H9 (cell line): ENCODE measurements at regions not wholly inside any gene's neighbourhood (a gene's known extent, or its start where the extent isn't known, plus 50 kb on each side); places are given as distances from the start of the nearest gene placed in this dataset.

Experiments used
- DNase-seq: peaks from one replicate; pipeline ENCODE4 v3.0.0-alpha.2; 2017
- H2AFZ ChIP-seq: one replicate; pipeline ENCODE4 v1.6.1; 2013; ENCODE audit warnings: mild to moderate bottlenecking, low read length, control low read depth, moderate library complexity
- H2AK5ac ChIP-seq: 2 replicates; pipeline ENCODE4 v1.6.1; 2013; ENCODE audit warnings: low read length, control low read depth, mixed read lengths; ENCODE audit not compliant: insufficient read length
- H2BK120ac ChIP-seq: one replicate; pipeline ENCODE4 v1.6.1; 2013; ENCODE audit warnings: low read depth, mild to moderate bottlenecking, low read length, control low read depth, inconsistent platforms; ENCODE audit not compliant: poor library complexity, severe bottlenecking
- H2BK12ac ChIP-seq: 2 replicates; pipeline ENCODE4 v1.6.1; 2013; ENCODE audit warnings: low read length, control low read depth, mixed read lengths, low read depth; ENCODE audit not compliant: insufficient read length
- H2BK15ac ChIP-seq: 2 replicates; pipeline ENCODE4 v1.6.1; 2013; ENCODE audit warnings: low read depth, low read length, control low read depth
- H2BK20ac ChIP-seq: one replicate; pipeline ENCODE4 v1.6.1; 2013; ENCODE audit warnings: low read depth, mild to moderate bottlenecking, low read length, control low read depth, inconsistent platforms; ENCODE audit not compliant: poor library complexity, severe bottlenecking
- H2BK5ac ChIP-seq: 2 replicates; pipeline ENCODE4 v1.6.1; 2013; ENCODE audit warnings: low read length, control low read depth, mixed read lengths; ENCODE audit not compliant: insufficient read length
- H3K14ac ChIP-seq: 2 replicates; pipeline ENCODE4 v1.6.1; 2013; ENCODE audit warnings: low read length, control low read depth; ENCODE audit not compliant: insufficient read depth
- H3K18ac ChIP-seq: 2 replicates; pipeline ENCODE4 v1.6.1; 2013; ENCODE audit warnings: low read depth, mild to moderate bottlenecking, mixed read lengths, low read length, control low read depth; ENCODE audit not compliant: insufficient read length
- H3K23ac ChIP-seq: 2 replicates; pipeline ENCODE4 v1.6.1; 2013; ENCODE audit warnings: low read length, control low read depth, mixed read lengths, low read depth; ENCODE audit not compliant: insufficient read length
- H3K23me2 ChIP-seq: 2 replicates; pipeline ENCODE4 v1.6.1; 2013; ENCODE audit warnings: low read depth, mild to moderate bottlenecking, mixed read lengths, low read length, control low read depth; ENCODE audit not compliant: insufficient read length, poor library complexity, severe bottlenecking
- H3K27ac ChIP-seq: 2 replicates; pipeline ENCODE4 v1.5.1; 2013; ENCODE audit warnings: low read length, control low read depth, mixed read lengths, low read depth; ENCODE audit not compliant: insufficient read length
- H3K27me3 ChIP-seq: 2 replicates; pipeline ENCODE4 v1.6.1; 2013; ENCODE audit warnings: low read length, control low read depth, inconsistent platforms; ENCODE audit not compliant: insufficient read depth
- H3K4ac ChIP-seq: 2 replicates; pipeline ENCODE4 v1.6.1; 2013; ENCODE audit warnings: low read depth, mild to moderate bottlenecking, control low read depth, inconsistent platforms, low read length, moderate library complexity
- H3K4me1 ChIP-seq: 2 replicates; pipeline ENCODE4 v1.6.1; 2013; ENCODE audit warnings: low read length, control low read depth, inconsistent platforms; ENCODE audit not compliant: insufficient read depth
- H3K4me2 ChIP-seq: 2 replicates; pipeline ENCODE4 v1.6.1; 2013; ENCODE audit warnings: low read length, control low read depth, mixed read lengths; ENCODE audit not compliant: insufficient read length, insufficient read depth
- H3K56ac ChIP-seq: 2 replicates; pipeline ENCODE4 v1.6.1; 2013; ENCODE audit warnings: low read depth, mild to moderate bottlenecking, mixed read lengths, low read length, control low read depth; ENCODE audit not compliant: insufficient read length
- H3K79me1 ChIP-seq: 2 replicates; pipeline ENCODE4 v1.6.1; 2013; ENCODE audit warnings: low read depth, mild to moderate bottlenecking, moderate library complexity, low read length, control low read depth, inconsistent platforms; ENCODE audit not compliant: insufficient read depth, poor library complexity, severe bottlenecking
- H3K79me2 ChIP-seq: 2 replicates; pipeline ENCODE4 v1.6.1; 2013; ENCODE audit warnings: low read length, control low read depth, inconsistent platforms; ENCODE audit not compliant: insufficient read depth
- H3K9ac ChIP-seq: 2 replicates; pipeline ENCODE4 v1.6.1; 2013; ENCODE audit warnings: low read length, control low read depth, mixed read lengths; ENCODE audit not compliant: insufficient read length; ENCODE audit errors: extremely low read depth
- H3K9me3 ChIP-seq: one replicate; pipeline ENCODE4 v1.6.1; 2013; ENCODE audit warnings: low read depth, low read length, inconsistent platforms; ENCODE audit not compliant: control insufficient read depth
- H3T11ph ChIP-seq: one replicate; pipeline ENCODE4 v1.6.1; 2013; ENCODE audit warnings: mild to moderate bottlenecking, low read length, control low read depth, inconsistent platforms
- H4K20me1 ChIP-seq: one replicate; pipeline ENCODE4 v1.6.1; 2013; ENCODE audit not compliant: control insufficient read depth, insufficient read length, insufficient read depth
- H4K5ac ChIP-seq: 2 replicates; pipeline ENCODE4 v1.6.1; 2013; ENCODE audit warnings: low read depth, mild to moderate bottlenecking, mixed read lengths, low read length, control low read depth; ENCODE audit not compliant: insufficient read length
- H4K8ac ChIP-seq: replicated peaks from 2 replicates; pipeline ENCODE4 v1.6.1; 2013; ENCODE audit warnings: low read length, control low read depth, mixed read lengths, low read depth; ENCODE audit not compliant: insufficient read length
- H4K91ac ChIP-seq: 2 replicates; pipeline ENCODE4 v1.6.1; 2013; ENCODE audit warnings: low read depth, mild to moderate bottlenecking, moderate library complexity, mixed read lengths, low read length, control low read depth; ENCODE audit not compliant: insufficient read length
- H3K27ac Mint-ChIP-seq, 3 experiments: 2 replicates in 2 of 3; 3 replicates in 1 of 3; pipeline ENCODE4 v1.8.0; 2020 to 2021; ENCODE audit warnings: mixed read lengths in 3 of 3, mild to moderate bottlenecking in 1 of 3, moderate library complexity in 1 of 3
- H3K27me3 Mint-ChIP-seq: 2 replicates; pipeline ENCODE4 v1.8.0; 2021; ENCODE audit warnings: low read depth, mild to moderate bottlenecking, moderate library complexity, mixed read lengths
- H3K36me3 Mint-ChIP-seq, 3 experiments: 2 replicates in 2 of 3; 3 replicates in 1 of 3; pipeline ENCODE4 v1.8.0; 2020 to 2021; ENCODE audit warnings: low read depth in 3 of 3, mixed read lengths in 3 of 3; ENCODE audit not compliant: insufficient read depth in 1 of 3
- H3K4me1 Mint-ChIP-seq, 2 experiments: 2 replicates each; pipeline ENCODE4 v1.8.0; 2020; ENCODE audit warnings: mixed read lengths in 2 of 2
- H3K4me3 Mint-ChIP-seq, 2 experiments: 2 replicates in 1 of 2; 3 replicates in 1 of 2; pipeline ENCODE4 v1.8.0; 2020 to 2021; ENCODE audit warnings: mild to moderate bottlenecking in 2 of 2, mixed read lengths in 2 of 2, moderate library complexity in 1 of 2
- H3K9me3 Mint-ChIP-seq, 2 experiments: 2 replicates in 1 of 2; 3 replicates in 1 of 2; pipeline ENCODE4 v1.8.0; 2020; ENCODE audit warnings: mild to moderate bottlenecking in 2 of 2, mixed read lengths in 2 of 2, moderate library complexity in 1 of 2
- CTCF ChIP-seq: fragments of 200-600 bp; sonication (generic); conservative IDR thresholded peaks from 3 replicates; pipeline ENCODE4 v1.8.0; 2021; ENCODE audit warnings: antibody characterized with exemption, mild to moderate bottlenecking
- WGBS: extraction: QIAGEN DNeasy Blood & Tissue Kit; methylation state at CpG from one replicate; pipeline ENCODE4 v1.1.7; 2013; ENCODE audit warnings: missing lambda C conversion rate, low lambda C conversion rate, mixed read lengths; ENCODE audit not compliant: insufficient read length; ENCODE audit errors: extremely low coverage; 5-methylcytosine and 5-hydroxymethylcytosine counted together

DNA sequence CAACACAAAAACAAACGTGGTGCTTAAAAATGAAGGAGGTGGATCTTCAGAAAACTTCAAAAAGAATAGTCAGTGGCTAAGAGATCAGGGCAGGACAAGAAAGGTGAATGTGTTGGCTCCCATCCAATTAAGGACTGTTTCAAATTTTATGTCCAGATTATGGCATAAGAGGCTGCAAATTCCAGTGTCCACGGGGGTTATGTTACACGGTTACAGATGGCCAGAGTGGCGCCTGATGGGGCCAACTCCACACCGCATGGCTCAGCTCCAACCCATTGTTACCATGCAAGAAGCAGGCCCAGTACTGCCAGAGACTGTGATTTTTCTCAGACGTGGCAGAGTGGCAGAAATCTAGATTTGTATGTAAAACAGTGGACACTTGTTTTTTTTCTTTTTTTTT, 168.4 kb upstream of the TENM3 start:
- Mint-ChIP-seq H3K27me3 (no peaks in the 10 kb centered on the region), H3K9me3 (peaks cover 11 to 16% of the 10 kb centered on the region in 2 experiments; a peak in 4 of 5 replicates), H3K4me3 (no peak overlapping the region), H3K27ac (no peak overlapping the region), H3K4me1 (peaks cover 8 to 12% of the 10 kb centered on the region in 2 experiments), H3K36me3 (peaks cover 7 to 23% (median 19%) of the 10 kb centered on the region in 3 experiments)
- Histone ChIP-seq H3K18ac (no peak overlapping the region), H3K4me1 (0 out of 2 replicates have a peak, but pooled peaks cover under 1% of the 10 kb centered on the region), H3K79me2 (no peaks in the 10 kb centered on the region), H4K5ac (no peak overlapping the region), H4K20me1 (no peaks in the 10 kb centered on the region), H2AFZ (no peak overlapping the region), H3K27me3 (no peaks in the 10 kb centered on the region), H3K27ac (no peak overlapping the region), H2AK5ac (no peak overlapping the region), H3T11ph (no peak overlapping the region), H4K8ac (no peak overlapping the region), H4K91ac (no peak overlapping the region), H3K14ac (no peak overlapping the region), H3K56ac (no peak overlapping the region), H2BK120ac (no peak overlapping the region), H2BK20ac (no peak overlapping the region), H3K4ac (no peak overlapping the region), H3K4me2 (no peak overlapping the region), H3K9ac (no peak overlapping the region), H3K9me3 (peaks cover 20% of the 10 kb centered on the region), H3K23ac (no peak overlapping the region), H2BK15ac (no peak overlapping the region), H2BK12ac (no peak overlapping the region), H3K79me1 (no peaks in the 10 kb centered on the region), H3K23me2 (no peaks in the 10 kb centered on the region), H2BK5ac (no peak overlapping the region)
- no peak for DNase-seq
- TF ChIP-seq CTCF = no peak
- no CpG with 5 or more reads among the region's 6 CpGs for WGBS
